GM21619 (cell line): ENCODE measurements at regions not wholly inside any gene's neighbourhood (a gene's known extent, or its start where the extent isn't known, plus 50 kb on each side); places are given as distances from the start of the nearest gene placed in this dataset.
"Not testable (repeated sequence)": the region's sequence is repeated elsewhere in the genome, so short reads cannot be mapped to it uniquely, and the experiment has no call there.

ENCODE experiments used
- ATAC-seq: cut with Tn5 transposase; IDR thresholded peaks from one replicate; pipeline ENCODE4 v1.9.1; 2021; ENCODE audit not compliant: unreplicated experiment

DNA sequence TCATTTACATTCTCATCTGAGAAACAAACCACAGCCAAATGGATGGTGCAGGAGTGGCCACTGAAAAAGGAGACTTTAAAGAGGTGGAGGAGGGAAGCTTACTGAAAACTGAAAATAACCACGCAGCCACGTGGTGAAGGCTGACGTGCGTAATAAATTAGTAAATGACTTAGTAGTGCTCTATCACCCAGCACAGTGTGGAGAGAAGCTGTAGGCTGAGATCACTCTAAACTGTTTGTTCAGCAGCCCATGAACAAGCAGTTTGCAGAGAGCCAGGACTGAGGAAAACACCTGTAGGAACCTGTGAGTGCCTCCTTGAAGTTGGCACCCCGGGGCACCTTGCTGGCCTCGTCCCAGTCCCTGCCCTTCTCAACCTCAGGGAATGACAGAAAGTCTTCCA lies 193.0 kb downstream of the TXNL1 start:
- no peak for ATAC-seq

DNA sequence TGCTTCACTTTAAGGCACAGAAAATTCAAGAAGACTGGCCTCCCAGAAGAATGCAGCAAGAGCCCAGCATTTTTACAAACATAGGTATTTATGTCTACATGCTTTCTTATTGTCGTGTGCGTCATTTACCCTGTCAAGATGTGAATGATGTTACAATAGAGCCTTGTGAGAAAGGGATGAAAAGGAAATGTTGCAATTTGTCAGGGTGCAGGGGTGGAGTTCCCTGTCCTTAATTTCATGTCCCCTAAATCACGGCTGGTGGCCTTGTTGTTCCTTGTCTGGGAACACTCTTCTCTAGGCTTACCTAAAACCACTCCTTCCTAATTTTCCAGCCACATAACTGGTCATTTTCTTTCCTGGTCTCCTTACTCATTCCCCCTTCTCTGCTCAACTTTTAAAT lies 194.2 kb downstream of the TXNL1 start:
- ATAC-seq: no peak

DNA sequence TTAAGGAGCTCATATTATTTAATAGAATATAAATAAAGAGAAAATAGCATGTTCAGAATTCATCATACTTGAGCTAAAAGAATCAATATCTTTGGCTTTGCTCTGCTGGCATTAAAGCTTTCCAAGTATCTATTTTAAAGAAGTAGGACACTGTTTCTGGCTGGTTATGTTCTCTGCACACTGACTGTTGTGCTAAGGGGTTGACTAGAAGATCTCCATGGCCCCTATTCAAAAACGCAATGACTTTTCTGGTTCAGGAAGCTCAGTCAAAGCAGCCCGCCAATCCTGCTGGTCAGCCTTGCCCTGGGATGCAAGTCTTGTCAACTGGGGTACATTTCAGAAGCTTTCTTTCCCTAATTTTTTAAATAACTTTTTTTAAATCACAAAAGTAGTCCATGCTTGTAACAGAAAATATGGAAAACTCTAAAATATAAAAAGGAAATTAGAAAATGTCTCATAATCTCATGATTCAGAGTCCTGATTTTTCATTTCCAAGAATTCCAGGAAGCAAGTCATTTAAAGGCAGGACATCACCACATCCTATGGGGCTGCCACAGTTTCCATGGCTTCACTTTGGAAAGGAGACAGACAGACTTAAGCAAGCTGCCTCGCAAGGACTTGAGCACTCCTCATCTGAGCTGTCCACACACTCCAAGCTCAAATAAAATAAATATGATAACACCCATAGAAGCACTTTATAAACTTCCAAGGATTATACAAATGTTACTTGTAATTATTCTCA lies 195.1 kb downstream of the TXNL1 start:
- no peak for ATAC-seq

DNA sequence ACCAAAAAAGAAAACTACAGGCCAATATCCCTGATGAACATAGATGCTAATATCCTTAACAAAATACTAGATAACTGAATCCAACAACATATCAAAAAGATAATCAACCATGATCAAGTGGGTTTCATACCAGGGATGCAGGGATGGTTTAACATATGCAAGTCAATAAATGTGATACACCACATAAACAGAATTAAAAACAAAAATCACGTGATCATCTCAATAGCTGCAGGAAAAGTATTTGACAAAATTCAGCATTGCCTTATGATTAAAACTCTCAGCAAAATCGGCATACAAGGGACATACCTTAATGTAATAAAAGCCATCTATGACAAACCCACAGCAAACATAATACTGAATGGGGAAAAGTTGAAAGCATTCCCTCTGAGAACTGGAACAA lies 199.9 kb downstream of the TXNL1 start:
- ATAC-seq: not testable (repeated sequence)

DNA sequence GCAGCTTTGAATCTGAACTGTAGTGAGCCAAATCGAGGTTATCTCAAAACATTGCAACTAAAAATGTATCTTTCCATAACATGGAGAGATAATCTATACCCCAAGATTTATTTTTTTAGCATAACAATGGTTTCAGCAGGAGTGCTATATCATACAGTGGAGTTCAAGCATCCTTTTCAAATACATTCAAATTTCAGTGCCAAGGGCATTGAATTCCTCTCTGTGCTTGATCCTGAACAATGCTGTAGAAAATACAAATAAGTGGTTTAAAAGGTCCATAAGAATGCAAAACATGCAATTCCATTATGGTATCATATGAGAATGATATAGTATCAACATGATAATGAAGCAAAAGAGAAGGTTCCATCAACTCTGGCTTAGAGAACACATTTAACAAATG lies 201.7 kb downstream of the TXNL1 start:
- no peak for ATAC-seq

DNA sequence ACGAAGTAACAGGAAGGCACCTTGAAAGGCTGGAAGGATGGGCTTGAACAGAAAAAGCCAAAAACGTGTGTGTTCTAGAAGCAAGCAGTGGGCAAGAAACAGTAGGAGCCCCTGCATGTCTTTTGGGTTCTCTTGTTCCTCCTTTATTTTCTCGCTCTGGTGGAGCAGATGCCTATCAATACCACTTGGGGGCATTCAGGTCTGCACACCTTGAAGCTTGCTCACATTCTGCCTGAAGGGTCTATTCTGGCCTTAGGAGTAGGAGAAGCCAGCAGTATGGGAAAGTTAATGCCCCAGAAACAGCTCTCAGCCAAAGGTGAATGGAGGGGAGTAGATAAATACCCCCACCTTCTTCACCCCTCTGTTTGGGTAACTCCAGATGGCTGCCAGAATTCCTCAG lies 204.5 kb downstream of the TXNL1 start:
- no peak for ATAC-seq

DNA sequence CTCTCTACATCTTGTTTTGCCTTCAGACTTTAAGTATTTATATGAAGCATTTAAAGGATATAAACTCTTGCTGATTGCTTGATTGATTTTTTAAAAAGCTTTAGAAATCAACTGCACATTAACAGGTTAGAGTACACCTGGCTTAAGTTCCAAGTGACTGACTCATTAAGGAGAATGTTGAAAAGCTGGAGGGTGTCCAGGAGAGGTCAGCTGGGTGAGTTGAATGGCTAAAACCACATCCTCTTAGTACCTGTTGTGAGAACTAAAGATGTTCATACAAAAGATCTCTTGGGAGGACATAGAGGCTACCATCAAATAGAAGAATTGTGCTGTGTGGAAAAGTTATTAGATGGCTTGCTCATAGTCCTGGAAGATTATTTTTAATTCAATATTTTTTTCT lies 206.8 kb downstream of the TXNL1 start:
- ATAC-seq: no peak

DNA sequence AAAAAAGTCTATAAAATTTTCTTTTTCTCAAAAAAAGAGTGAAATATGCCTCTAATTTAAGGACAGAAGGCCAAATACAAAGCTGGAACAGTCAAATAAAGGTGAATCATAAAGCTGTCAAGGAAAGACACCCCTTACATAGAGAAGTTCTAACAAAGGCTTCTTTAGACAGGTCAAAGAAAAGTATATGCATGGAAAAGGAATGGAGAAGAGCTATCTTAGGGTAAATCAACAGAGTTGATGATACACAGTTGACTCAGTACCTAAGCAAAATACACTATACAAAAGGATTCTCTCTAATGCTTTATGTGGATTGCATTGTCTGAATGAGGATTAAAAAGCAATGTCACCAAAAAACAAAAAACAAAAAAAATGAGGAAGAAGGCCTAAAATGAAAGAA lies 214.8 kb downstream of the TXNL1 start:
- ATAC-seq: no peak

DNA sequence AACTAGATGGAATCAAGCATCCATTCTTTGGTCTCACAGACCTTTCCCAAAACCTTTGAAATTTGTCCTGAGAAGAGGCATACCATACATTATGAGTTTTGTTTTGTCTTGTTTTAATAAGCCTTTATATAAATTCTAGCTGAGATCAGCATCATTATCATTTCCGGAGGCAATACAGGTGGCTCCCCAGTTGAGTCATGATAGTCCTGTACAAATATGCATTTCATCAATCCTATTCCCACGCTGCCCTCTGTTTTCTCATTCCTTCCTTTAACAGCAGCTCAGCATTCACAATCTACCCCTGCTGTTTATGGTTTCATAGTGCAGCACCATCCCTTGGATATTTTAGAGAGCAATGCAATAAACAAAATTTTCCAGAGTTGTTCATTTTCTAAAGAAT lies 216.7 kb downstream of the TXNL1 start:
- no peak for ATAC-seq

DNA sequence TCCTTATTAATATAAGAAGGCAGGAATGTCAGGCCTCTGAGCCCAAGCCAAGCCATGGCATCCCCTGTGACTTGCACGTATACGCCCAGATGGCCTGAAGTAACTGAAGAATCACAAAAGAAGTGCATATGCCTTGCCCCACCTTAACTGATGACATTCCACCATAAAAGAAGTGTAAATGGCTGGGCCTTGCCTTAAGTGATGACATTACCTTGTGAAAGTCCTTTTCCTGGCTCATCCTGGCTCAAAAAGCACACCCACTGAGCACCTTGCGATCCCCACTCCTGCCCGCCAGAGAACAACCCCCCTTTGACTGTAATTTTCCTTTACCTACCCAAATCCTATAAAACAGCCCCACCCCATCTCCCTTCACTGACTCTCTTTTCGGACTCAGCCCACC lies 217.5 kb downstream of the TXNL1 start:
- not testable (repeated sequence) for ATAC-seq

DNA sequence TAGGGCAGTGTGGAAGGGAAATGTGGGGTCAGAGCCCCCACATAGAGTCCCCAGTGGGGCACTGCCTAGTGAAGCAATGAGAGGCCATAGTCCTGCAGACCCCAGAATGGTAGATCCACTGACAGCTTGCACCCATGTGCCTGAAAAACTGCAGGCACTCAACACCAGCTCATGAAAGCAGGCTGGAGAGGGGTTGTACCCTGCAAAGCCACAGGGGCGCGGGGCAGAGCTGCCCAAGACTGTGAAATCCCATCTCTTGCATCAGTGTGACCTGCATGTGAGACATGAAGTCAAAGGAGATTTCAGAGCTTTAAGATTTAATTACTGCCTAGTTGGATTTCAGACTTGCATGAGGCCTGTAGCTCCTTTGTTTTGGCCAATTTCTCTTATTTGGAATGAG lies 224.0 kb downstream of the TXNL1 start:
- ATAC-seq: no peak

DNA sequence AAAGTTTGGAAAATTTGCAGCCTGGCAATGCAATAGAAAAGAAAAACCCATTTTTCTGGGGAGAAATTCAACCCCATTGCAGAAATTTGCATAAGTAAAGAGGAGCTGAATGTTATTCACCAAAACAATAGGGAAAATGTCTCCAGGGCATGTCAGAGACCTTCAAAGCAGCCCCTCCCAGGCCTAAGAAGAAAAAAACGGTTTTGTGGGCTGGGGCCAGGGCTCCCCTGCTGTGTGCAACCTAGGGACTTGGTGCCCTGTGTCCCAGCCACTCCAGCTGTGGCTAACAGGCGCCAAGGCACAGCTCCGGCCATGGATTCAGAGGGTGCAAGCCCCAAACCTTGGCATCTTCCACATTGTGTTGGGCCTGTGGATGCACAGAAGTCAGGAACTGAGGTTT lies 224.5 kb downstream of the TXNL1 start:
- no peak for ATAC-seq

DNA sequence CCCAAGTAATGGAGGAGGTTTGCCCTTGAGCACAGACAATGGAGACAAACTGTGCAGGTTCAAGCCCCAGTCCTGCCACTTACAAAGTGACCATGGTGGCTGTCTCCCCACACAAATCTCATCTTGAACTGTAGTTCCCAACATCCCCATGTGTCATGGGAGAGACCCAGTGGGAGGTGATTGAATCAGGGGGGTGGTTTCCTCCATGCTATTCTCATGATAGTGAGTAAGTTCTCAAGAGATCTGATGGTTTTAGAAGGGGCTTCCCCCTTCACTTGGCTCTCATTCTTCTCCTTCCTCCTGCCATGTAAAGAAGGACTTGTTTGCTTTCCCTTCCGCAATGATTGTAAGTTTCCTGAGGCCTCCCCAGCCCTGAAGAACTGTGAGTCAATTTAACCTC lies 225.4 kb downstream of the TXNL1 start:
- no peak for ATAC-seq

DNA sequence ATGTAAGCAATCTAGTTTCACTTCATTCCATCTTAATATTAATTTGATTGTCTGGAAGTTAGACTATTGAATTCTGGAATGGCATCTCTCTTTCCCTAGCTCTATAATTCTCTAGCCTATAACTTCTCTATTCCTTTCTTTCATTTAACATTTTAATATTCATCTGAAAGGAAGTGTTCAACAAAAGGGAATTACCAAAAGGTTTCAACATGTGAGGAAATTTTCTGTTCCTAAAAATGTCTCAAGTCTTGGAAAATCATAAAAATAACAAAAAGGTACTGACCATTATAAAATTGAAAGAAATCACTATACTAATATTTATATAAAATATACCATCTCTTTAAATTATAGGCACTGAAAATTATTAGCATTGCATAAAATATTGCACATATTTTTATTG lies 228.7 kb downstream of the TXNL1 start:
- no peak for ATAC-seq

DNA sequence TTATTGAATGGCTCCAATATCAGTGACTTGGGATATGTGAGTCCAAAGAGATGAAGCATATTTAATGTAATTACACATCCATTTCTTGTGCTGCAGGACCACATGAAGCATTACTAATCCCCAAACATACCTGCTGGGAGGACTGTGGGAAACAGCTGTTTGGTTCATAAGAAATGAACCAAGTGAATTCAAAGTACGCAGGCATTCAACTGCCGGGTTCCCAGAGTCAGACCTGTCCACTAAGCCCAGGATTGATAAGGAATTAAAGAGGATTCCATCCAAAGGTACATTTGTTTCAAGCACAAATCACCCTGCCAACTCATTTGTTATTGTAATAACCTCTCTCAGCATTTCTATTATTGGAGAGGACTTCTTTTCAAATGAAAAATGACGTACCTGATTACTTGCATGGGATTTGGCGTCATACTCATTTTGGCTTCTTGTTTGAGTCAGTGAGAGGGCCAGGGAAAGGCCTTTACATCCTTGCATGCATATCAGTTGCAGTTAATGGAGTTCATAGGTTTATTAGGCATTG lies 230.7 kb downstream of the TXNL1 start:
- ATAC-seq: no peak

DNA sequence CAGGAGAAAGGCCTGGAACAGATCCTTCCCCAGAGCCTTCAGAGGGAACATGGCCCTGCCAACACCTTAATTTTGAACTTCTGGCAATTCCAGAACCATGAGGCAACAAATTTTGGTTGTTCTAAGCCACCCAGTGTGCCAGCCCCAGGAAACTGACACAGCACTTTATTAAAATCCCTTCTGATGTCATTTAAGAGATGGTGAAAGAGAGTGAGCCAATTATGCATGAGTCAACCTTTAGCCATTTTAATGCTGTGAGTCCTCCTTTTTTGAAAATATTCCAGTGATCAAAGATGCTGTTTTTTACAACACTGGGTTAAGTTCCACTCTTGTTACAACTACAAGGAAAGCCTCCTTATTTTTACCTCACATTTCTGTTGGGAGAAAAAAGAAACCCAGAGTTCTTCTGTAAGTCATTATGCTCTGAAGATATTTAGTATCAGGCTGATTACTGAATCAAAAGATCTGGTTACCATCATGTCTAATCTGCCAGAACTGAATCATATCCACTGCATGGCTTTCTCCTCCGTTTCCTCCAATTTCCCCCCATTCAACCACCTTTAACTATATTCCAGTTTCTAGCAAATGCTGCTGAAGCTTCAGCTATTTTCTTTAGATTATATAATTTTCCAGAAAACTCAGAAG lies 235.4 kb downstream of the TXNL1 start:
- ATAC-seq: no peak

DNA sequence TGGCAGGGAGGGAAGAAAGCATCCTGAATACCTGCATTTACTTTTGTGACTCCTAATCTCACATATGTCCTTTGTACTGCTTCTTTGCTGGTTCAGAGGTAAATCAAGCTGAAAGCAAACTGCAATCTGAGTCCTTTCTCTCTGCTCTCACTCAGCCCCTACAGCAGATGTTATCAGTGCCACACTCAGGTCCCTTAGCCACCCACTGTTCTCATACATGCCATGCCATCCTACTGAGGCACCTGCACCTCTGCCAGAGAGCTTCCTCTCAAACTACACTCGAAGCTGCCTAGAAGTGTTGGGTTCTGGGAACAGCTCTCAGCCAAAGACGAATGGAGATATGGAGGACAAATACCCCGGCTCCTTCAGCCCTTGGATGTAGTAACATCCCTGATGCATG lies 244.5 kb downstream of the TXNL1 start:
- no peak for ATAC-seq

DNA sequence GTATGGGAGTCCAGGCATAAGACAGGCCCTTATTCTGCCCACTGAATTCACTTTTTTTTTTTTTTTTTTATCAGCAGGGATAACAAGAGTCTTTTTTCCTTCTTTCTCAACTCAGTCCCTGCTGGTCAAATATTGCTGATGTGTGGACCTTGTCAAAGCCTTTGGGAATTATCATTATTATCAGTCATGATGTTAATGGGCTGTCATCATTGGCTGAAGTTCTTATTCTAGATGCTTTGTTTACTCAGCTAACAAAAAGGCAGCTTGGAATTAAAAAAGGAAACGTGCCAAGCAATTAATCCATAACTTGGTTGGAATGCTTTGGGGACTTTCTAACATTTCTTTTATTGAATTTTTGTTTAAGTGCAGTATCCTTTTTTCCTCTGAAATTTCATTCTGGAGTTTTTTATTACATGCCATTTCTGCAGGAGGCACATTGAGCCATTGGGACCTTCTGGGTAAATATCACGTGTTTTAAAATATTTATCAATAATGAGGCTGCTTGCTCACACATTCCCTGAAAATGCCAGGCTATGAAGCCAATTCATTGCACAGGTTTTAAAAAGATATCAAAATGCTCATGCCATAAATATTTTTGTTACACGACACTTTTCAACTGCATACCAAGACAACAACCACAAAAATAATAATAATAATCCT lies 246.3 kb downstream of the TXNL1 start:
- ATAC-seq: no peak

DNA sequence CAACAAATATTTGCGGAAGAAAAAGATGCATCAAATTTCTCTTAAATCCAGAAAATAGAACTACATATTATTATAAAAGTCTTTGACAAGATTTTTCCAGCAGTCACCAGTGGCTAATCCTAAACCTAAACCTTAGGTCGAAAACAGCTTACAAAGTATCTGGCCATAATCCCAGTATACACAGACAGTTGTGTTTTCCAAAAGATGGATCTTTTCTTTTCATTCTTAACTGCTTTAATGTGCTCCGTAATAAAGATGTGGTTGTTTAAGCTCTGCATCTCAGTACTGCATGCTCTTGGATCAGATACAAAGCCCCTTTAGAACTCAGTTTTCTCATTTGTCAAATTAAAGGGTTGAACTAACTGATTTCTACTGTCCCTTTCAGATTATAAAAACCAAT lies 247.8 kb downstream of the TXNL1 start:
- no peak for ATAC-seq

DNA sequence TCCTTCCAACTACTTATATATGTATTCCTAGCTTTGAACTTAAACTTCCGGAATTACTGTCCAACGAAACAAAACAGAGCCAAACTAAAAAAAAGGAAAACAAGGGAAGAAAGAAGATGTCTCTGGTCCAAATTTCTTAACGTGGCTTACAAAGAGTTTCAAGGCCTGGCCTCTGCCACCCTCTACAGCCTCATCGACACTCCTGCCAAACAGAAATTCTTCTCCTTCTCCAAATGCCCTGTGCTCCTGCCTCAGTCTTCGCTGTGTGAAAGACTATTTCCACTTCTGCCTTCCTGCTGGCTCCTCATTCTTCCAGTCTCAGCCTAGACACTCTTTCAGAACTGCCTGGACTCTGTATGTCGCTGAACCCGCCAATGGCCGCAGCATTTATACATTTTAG lies 249.2 kb downstream of the TXNL1 start:
- no peak for ATAC-seq

DNA sequence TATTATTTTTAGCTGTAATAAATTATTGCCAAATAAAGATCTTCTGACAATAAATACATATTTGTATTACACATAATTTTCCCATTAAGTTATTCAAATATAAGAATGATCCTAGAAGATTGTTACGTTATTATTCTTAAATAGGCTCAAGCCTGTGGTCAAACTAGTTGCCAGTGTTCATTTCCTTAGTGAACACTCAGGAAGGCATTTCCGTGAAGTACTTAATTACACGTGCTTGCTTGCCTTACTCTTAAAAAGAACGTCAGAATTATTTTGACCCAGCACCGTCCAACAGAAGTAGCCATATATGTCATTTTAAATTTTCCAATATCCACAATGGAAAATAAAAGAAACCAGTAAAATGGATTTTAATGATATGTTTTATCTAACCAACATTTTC lies 249.8 kb downstream of the TXNL1 start:
- no peak for ATAC-seq

DNA sequence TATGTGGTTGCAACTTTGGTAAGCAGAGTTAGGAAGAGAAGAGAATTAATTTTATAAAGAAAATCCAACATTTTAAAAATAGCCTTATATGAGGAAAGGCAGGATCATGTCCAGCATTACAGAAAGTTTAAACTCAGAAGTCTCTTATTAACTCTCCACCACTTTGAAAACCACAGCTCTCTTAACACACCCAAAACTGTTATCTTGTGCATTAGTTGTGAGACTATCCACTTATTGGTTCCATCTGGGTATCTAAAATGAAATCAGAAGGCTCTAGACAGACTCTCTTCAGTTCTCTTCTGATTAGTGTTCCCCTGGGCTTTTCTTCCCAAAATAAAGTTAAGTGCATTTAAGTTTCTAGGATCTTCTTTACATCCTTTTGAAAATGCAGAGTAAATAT lies 251.5 kb downstream of the TXNL1 start:
- no peak for ATAC-seq
